ENCODE measurements at regions not wholly inside any gene's neighbourhood (a gene's known extent, or its start where the extent isn't known, plus 50 kb on each side); places are given as distances from the start of the nearest gene placed in this dataset.

GRCh38 chr2:10966056-10966455, 54.3 kb downstream of the KCNF1 start:
- TF ChIP-seq CTCF (IDR thresholded peaks at IDR 0.05) (no peak), EP300 (IDR thresholded peaks at IDR 0.05) (no peak), POLR2A (IDR thresholded peaks at IDR 0.05) (no peak)

Measured in ovary (tissue), 3 donors.